GM12864 (cell line): ENCODE measurements at regions not wholly inside any gene's neighbourhood (a gene's known extent, or its start where the extent isn't known, plus 50 kb on each side); places are given as distances from the start of the nearest gene placed in this dataset.

Source experiments
- DNase-seq: peaks from one replicate; pipeline ENCODE4 v3.0.0-alpha.2; 2011; ENCODE audit warnings: low read depth
- H3K4me3 ChIP-seq: 2 replicates; pipeline ENCODE4 v1.5.1; 2011; ENCODE audit warnings: mild to moderate bottlenecking, low read depth, low read length, control low read depth
- CTCF ChIP-seq: IDR thresholded peaks from 2 replicates; pipeline ENCODE4 v1.5.1; 2011; ENCODE audit warnings: low read depth, mild to moderate bottlenecking, moderate library complexity, low read length, control low read depth, inconsistent platforms; ENCODE audit errors: missing control alignments

- no peak overlapping the region; the same call in 1 of the 2 replicates for H3K4me3 ChIP-seq
- TF ChIP-seq CTCF: no peak
- DNase-seq: no peak
These were observed 97.8 kb downstream of the TMEM100 start for GRCh38 chr17:55624772-55625433.

GRCh38 chr17:55622547-55622946 is 100.1 kb downstream of the TMEM100 start:
- no peak for TF ChIP-seq CTCF

GRCh38 chr17:55620945-55621344 is 101.7 kb downstream of the TMEM100 start:
- no peak for TF ChIP-seq CTCF
- no peak overlapping the region for H3K4me3 ChIP-seq
- DNase-seq: no peak

More at GRCh38 chr17:55622547-55622946, 100.1 kb downstream of the TMEM100 start:
- DNase-seq: no peak
- no peak overlapping the region for H3K4me3 ChIP-seq

- no peak for DNase-seq
- no peak for TF ChIP-seq CTCF
- no peak overlapping the region for H3K4me3 ChIP-seq
These were observed 102.6 kb downstream of the TMEM100 start for GRCh38 chr17:55620023-55620422.

- no peak for TF ChIP-seq CTCF
- H3K4me3 ChIP-seq: no peak overlapping the region
- DNase-seq: no peak
These were observed 105.2 kb downstream of the TMEM100 start for GRCh38 chr17:55617441-55617840.

- TF ChIP-seq CTCF: no peak
- no peak for DNase-seq
- no peak overlapping the region for H3K4me3 ChIP-seq
These were observed 102.8 kb upstream of the SMIM36 start for GRCh38 chr17:55614061-55614460.

GRCh38 chr17:55612691-55613141 is 101.5 kb upstream of the SMIM36 start:
- DNase-seq: no peak
- no peak for TF ChIP-seq CTCF
- H3K4me3 ChIP-seq: no peak overlapping the region
